AG08396 (cell line): ENCODE measurements at regions not wholly inside any gene's neighbourhood (a gene's known extent, or its start where the extent isn't known, plus 50 kb on each side); places are given as distances from the start of the nearest gene placed in this dataset.

Experiments used
- DNase-seq: peaks from one replicate; pipeline ENCODE4 v3.0.0; 2012; ENCODE audit warnings: low spot score, mixed read lengths

DNA sequence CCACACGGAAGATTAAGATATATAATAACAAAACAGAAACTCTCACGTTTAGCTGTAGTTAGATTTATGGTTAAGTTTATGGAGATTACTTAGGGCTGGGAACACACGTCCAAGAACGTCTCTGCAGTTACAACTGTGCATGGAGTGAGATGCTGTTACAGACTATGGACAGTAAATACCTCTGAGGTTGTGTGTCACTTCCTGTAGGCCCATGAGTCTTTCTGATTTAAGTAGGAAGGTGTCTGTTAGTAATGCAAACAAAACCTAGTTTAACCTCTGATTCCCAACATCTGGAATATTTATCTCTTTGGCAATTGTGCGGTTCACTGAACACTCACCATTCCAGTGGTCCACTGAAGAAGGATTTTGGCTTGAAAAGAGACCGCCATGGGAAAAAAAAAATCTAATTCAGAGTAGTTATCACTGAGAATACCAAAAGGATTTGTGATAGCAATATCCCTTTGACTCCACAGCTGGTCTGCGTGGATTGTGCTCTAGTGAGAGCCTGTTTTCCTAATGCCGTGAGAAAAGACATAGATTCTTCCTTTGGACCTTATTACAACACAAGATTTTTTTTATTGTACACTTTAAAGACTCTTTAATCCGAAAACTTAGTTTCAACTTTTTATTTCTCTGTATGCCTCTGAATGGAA is 478.2 kb upstream of the CITED2 start:
- DNase-seq = no peak

DNA sequence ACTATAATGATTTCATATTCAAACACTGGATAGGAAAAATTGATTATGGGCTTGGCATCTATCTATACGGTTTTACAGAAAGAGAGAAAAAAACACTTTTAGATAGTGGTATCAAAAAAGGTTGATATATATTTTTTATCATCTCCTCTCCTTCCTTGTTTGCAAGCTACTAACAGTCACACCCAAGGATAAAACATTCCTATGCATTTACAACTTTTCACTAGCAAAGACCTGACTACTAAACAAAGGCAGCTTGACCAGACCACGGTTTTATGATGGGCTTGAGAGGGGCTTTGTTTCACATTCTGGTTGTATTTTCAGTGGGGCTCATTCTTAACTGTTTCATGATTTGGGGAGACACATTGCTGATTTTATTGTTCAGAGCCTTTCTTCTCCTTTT is 477.6 kb upstream of the CITED2 start:
- no peak for DNase-seq

DNA sequence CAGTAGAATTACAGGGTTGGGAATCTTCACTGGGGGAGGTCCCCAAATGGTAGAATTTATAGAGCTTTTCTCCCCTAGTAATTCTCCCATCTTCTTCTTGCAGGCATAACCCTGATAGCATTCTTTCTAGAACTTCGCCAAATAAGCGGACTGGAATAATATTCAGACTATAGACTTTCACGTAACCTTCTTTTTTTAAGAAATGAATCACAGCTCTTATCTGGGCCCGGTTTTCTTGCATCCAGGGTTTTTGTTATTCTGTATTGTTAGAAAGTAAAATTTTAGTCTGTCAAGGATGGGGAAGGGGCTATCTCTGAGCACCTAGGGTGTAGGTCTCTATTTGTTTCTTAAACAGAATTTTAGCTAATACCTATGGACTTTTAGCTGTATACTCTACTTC is 476.8 kb upstream of the CITED2 start:
- no peak for DNase-seq

DNA sequence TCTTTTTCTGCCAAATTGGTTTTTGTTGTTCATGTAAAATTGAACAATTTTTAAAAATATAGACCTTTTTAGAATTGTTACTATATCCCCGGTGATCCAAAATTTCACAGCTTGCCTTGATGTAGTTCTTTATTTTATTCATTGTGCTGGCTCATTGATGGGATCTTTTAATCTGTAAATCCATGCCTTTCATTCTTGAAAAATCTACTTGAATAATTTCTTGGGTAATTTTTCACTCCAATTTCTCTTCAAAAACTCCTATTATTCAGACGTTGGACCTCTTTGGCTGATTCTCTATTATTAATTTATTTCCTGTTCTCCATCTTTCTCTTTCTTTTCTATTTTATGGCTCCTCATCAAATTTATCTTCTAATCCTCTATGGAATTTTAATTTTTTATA is 476.1 kb upstream of the CITED2 start:
- no peak for DNase-seq

DNA sequence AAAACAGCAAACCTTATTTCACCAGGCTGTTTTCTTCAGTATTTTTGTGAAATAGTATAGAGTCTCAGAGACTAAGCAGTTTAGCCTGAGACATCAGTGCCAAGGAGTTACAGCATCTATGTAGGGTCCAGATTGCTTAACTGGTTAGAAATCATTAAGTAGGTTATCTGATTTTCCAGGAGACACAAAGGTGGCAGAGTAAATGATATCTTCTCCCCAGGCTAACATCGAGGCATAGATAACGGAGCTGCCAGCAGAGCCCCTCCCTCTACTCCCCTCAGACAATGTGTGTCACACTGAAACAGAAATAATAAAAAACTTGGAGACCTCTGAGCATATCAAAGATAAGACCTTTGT is 473.0 kb upstream of the CITED2 start:
- DNase-seq = no peak

DNA sequence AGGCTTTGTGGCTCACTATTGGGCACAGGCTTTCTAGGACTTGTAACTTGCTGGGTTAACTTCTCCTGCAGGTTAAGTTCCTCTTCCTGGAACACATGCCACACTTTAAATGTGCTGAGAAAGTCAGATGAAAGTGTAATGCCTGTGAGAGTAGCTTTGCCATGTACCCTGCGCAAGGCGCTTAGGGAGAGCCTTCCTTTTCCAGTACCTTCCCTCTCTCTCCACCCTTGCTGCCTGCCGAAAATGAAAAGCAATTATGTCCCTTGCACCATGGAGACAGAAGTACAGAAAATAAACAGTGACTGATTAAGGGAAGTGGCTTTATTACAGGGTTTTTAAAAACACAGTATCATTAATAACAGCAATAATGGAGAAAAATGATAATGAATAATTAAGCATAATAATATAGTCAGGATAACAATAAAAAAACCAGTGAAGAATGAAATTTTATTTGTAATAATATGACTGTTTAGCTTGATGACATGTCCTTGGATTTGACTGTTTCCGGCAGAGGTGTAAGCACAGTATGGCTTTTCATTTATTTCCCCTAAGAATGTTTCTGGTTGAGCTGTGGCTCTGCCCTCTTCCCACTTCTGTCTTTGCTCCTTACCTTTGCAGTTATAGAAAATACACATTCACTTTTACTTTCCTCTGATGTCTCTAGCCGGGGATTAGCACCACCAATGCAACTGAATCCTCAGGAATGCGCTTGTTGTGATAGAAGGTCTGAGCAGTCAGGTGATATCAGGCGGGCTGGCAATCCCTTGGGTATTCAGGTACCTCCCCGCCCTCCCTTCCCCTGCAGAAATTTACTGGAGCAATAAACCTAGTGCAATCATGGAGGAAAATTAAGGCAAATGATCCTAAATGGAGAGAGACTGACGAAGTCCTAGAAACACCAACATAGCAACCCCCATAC is 472.3 kb upstream of the CITED2 start:
- DNase-seq = no peak

DNA sequence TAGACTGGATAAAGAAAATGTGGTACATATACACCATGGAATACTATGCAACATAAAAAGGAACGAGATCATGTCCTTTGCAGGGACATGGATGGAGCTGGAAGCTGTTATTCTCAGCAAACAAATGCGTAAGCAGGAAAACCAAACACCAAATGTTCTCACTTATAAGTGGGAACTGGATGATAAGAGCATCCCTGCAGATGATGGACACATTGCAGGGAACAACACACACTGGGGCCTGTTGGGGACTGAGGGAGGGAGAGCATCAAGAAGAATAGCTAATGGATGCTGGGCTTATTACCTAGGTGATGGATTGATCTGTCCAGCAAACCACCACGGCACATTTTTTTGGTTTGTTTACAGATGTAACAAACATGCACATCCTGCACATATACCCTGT is 470.5 kb upstream of the CITED2 start:
- no peak for DNase-seq

DNA sequence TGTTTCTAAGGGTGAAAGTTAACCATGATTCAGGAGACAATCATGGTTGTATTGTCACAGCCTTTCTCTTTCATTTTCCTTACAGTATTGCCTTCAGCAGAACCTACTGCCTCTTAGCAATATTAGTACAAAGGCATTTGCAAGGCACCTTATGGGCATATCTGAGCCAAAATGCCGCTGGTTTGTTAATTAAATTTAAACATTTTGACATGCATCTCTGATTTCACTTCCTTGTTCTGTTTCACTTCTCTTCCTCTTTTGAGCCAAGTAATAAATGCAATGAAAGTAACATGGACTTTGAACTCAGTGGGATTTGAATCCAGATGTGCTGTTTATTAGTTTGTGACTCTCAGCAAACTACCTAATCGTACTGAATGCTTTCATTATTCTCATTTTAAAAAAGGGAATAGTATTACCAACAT is 467.4 kb upstream of the CITED2 start:
- DNase-seq = no peak

DNA sequence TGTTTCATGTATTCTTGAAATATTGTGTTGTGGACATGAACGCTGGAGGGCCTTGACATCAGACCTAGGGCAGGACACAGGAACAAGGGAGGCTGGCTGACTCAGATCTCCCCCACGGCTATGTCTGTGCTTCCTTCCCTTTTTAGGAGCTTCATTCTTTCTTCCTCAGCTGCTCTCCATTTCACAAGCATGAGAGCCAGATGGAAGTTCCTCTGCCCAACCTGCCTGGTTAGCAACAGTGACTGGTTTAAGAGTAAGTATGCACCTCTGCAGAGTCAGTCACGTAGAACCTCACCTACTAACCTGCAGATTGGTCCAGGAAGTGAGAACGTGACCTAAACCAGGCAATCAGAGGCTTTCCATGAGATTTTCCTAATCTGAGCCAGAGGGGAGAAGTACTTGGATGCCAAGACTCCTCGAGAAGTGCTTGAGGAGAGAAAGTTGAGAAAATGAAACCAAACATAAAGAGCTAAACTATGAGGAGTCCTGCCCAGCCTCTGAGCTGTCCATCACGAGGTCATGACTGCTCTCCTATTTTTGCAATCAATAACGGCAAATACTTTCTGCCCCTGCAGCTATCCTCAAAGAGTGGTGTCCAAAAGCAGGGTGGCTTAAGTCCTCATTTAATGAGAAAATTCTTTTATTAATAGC is 465.2 kb upstream of the CITED2 start:
- DNase-seq = peak; percentile 7

DNA sequence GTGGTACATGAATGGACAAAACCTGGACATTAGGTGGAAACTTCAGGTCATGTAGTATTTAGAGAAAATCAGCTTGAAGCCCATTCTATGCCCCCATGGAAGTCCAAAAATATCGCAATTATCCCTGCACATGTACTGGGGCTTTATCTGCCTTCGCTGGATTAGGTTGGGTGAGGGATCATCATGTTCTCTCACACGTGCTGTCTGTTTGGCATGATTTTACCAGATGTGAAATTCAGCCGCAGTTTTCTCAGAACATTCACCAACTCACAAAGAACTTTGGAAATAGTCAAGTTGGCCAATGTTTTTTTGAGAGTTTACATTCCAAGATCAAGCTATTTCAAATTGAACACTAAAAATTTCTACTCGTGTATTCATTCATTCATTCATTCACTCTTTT is 459.8 kb upstream of the CITED2 start:
- no peak for DNase-seq

DNA sequence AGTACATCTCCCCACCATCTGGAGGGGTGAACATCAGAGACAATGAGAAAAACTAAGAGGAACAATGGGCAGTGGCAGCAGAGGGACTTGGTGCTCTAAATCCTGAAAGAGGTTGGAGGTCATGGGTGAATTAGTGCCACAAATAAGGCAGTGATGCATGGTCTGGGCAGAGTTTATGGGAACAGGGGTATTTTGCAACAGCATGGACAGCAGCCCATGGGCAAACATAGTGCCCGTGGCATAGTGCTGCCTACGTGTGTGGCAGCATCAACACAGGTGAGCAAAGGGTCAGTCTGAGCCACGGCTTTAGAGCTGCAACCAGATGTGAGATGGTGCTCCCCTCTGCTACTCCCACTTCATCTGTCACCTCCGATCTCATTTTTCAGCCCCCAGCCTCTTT is 459.1 kb upstream of the CITED2 start:
- DNase-seq = no peak

DNA sequence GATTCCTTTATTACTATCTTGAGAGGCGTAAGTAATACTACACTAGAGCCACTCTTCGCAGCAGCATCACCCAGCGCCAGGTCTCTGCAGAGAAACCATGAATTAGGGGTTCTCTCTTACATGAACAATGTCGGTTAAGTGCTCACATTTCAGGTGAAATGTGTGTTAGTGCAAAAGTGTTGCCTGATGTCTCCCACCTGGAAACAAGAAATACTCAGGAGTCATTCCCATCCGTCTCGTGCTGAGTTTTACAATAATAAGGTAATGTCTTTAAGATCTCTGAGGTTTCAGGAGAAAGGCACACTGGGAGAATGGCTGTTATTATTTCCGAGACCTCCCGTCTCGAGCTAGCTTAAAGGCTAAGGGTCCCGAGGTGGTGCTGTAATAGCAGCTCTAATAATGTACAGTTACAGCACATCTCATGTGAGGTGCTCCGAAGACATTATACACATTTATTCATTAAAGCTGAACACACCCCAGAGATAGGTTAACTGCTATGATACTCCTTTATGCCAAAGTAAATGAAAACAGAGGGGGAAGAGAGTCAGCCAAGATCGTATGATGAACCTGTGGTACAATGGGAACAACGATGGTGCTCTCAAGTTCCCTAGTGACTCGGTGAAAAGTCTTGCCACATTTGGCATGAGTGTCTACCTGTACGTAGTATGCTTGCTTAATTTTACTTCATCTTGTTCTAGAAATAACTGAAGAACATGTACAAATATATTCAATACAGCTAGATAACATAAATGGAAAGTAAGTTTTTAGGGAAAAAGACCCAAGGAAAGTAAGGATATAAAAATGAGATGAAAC is 458.3 kb upstream of the CITED2 start:
- no peak for DNase-seq

DNA sequence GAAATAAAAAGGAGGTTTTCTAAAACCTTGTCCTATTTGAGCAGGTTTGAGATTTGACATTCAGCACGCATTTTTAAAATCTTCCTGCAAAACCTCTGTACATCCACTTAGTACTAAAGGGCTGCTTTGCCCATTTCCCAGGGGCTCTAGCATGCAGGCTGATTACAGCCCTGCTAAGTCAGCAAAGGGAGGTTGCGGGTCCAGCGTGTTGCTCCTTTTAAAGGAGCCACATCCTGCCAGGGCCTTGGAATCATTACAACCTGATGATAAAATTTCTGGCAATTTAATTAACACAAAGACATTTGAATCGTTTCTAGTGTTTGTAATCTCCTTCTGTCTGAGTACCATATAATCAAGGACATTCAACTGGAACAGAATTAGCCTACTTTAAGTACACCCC is 455.1 kb upstream of the CITED2 start:
- DNase-seq = no peak

DNA sequence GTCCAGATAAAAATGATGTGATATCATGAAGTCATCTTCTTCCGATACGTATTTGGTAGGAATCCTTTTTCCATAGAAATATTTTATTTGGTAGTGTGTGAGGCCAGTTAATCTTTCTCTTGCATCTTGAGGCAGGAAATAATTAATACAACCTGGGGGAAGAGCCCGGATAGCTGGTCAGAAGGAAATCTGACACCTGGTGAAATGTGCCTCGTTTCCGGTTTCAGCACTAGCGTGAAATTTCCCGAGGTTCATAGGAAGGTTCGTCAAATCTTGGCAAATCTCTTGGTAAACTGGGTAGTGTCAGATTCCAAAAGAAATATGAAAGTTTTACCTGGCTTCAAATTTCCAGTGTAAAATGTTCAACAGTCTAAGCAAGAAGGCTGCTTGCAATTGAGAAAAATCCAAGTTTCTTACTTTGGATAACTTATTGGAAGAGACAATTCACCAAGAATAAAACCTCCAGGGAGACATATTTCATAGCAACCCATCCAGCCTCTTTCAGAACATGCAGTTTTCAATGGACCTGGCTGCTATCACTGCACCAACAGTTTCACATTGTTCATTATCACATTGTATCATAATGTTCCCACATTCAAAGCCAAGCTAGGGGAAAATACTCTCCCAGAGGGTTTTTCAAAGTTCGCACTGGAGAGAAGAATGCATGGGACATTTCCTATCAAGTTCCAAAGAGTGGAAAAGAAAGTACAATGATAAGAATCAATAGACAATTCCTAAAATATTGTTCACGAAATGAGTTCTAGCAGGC is 454.5 kb upstream of the CITED2 start:
- no peak for DNase-seq

DNA sequence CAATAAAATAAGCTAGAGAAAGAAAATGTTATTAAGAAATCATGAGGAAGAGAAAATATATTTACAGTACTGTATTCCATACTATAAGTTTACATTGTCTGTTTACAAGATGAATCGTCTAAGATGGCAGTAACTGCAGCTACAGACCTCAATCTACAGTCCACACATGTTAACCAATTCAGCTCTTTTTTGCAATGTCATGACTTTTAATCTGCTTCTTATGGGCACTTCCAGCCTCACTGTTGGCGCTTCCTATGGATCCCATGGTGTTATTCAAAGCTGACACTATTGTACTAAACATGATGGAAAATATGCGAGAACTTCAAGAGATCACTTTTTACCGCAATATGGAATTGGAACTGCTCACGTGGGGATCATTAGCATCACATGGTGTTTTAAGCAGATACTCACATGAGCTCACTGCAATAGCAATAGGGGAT is 451.5 kb upstream of the CITED2 start:
- no peak for DNase-seq

DNA sequence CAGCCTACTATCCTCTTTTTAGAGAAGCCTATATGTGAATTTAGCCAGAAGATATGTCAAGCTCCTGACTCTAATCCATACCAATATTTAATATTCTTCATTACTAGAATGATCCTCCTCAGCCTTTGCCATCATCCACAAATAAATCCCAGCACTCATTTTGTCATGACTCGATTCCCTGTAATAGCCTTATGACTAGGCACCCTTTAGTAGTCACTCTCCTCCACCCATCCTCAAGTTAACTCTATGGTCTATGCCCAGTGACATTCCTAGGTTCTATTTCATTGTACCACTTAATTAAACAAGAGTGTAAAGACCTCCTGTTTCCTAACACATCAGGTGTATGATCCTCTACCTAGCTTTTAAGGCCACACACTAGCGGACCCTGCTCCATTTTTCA is 450.4 kb upstream of the CITED2 start:
- DNase-seq = no peak

DNA sequence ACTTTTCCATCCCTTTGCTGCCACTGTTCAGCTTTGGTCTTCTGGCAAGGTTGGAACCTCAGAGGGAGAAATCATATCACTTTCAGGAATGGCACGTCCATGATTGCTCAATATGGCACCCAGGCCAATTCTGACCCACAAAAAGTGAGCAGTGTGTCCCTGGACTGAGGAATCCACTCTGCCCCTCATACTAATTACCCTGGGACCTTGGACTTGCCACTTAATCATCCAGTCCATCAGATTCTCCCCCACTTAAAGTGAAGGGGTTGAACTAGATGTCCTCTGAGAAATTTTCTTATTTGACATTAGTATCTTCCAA is 449.3 kb upstream of the CITED2 start:
- no peak for DNase-seq

DNA sequence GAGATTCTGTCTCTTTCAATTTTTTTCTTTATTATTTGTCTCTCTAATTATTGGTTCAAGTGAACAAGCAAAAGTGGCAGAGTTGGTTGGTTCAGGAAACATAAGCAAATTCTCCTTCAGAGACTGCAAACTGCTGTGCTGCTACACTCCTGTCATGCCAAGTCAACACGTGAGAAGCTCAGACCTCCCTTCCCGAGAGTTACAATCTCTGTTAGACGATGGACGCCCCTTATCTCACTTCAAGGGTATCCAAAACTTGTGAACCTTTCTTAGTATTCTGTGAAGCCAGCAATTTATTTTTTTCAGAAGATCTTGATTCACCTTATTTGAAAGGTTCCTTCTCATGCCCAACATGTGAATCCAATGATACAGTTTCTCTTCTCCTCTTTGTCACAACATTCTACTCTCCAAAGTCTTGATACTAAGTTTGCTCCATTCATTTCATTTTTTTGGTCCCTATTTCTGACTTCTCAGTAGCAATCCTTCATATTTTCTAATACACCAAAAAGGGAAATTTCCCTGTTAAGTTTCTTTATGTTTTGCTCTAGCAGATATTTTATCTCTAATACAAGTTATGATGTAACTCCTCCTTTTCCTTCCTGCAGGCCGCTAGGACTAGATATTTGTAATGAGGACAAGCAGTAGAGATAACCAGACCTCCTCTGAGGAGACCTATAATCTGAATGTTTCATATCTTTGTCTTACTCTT is 448.8 kb upstream of the CITED2 start:
- DNase-seq = no peak

DNA sequence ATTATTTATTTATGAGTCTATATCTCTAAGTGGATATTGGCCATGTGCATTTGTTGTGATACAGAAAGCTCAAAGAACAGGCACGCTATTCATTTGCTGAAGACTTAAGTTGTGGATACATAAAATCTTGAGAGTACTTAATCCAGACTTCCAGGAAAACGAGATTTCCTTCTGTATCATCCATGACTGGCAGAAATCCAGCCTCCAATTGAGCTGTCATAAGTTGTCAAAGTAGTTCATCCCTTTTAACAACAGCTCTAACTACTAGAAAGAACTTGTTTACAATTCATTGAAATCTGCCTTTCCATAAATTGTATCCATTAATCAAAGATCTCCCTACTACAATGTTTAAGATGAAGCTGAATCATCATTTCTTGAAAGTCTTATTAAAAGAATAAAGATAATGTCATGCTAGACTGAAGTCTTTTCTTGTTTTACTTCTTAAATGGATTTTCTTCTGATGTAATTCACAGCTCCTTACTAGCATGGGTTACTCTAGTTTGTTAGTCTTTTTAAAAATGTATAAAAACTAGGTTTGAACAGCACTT is 447.3 kb upstream of the CITED2 start:
- DNase-seq = no peak

DNA sequence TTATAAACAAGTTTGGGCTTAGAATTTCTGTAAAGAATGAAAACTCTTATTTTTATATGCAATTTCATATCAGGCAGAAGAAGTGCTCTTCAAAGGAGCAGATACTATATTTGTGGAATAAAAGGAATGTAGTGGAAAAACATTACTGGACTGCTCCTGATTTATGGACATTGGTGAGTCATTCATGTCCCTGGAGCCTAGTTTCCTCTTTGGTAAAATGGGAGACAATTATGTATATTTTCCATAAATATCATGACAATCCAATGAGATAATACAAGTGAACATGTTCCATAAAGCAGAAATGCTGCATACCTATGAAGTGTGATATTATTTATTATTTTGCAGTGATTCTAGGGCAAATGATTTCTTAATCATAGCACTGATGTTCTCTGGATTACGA is 445.8 kb upstream of the CITED2 start:
- peak; percentile 26 for DNase-seq

DNA sequence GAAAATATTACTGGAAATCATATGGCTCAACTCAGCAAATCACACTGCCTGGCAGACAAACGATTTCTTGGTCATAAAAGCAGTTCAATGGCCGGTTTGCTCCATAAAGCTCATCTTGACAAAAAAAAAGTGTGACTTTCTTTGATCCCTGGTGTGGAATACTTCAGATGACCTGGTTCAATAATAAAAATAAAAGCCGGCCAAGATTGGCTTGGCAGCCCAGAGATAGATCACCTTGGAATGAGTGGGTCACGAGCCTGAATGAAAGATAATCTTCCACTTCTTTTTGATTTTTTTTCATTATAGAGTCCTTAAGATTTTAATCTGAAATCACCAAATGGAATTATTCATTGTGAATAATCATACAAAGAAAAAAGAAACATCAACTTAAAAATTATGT is 445.3 kb upstream of the CITED2 start:
- no peak for DNase-seq
